Spleen (tissue), 7 donors: ENCODE measurements at regions not wholly inside any gene's neighbourhood (a gene's known extent, or its start where the extent isn't known, plus 50 kb on each side); places are given as distances from the start of the nearest gene placed in this dataset.

Source experiments
- POLR2A ChIP-seq, 3 donors: fragments of 450-650 bp; IDR thresholded peaks; one replicate each; pipeline ENCODE4 v1.5.1; 2017; ENCODE audit warnings: antibody characterized with exemption in 3 of 3, mild to moderate bottlenecking in 1 of 3
- POLR2AphosphoS5 ChIP-seq, 3 donors: sonication (generic); formaldehyde crosslinking; IDR thresholded peaks; one replicate each; pipeline ENCODE4 v1.5.1; 2017; ENCODE audit warnings: antibody characterized with exemption in 3 of 3
- TF ChIP-seq, protein P1 (sequence below), 11 experiments: fragments of 200-600 bp in 7 of 11; fragments of 450-650 bp in 4 of 11; sonication (generic) in 4 of 11; IDR thresholded peaks in 8 of 11; conservative IDR thresholded peaks in 3 of 11; 1 replicate in 7 of 11; 2 replicates in 4 of 11; pipeline versions ENCODE4 v1.4.0 to v1.8.0; 2016 to 2021; ENCODE audit warnings: antibody characterized with exemption in 11 of 11, inconsistent platforms in 4 of 11, mild to moderate bottlenecking in 1 of 11
- donor health status: DM: no; HTN: no; CAD: no; lungs with moderate emphysema.
- donor health status: DM: no; HTN: no; CAD: no.
- donor health status: DM: no; HTN: no; CAD: no.

DNA sequence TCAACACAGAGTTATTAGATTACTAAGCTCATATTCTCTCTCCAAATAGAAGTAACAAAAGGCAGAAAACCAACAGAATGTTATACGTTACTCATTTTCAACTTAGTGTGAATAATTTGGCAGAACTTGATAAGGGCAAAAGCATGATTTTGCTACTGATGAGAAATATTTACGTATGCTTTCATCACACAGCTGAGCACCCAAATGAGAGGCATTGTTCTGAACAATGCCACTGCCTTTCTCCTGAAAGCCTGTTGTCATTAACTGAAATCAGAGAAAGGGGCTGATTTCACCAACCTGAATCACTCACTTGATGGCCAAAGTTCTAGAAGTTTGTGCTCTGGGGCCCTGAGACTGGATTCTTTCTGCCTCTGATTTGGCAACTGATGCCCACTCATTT is 367.5 kb upstream of the PTGER4 start:
- TF ChIP-seq, protein P1, sequence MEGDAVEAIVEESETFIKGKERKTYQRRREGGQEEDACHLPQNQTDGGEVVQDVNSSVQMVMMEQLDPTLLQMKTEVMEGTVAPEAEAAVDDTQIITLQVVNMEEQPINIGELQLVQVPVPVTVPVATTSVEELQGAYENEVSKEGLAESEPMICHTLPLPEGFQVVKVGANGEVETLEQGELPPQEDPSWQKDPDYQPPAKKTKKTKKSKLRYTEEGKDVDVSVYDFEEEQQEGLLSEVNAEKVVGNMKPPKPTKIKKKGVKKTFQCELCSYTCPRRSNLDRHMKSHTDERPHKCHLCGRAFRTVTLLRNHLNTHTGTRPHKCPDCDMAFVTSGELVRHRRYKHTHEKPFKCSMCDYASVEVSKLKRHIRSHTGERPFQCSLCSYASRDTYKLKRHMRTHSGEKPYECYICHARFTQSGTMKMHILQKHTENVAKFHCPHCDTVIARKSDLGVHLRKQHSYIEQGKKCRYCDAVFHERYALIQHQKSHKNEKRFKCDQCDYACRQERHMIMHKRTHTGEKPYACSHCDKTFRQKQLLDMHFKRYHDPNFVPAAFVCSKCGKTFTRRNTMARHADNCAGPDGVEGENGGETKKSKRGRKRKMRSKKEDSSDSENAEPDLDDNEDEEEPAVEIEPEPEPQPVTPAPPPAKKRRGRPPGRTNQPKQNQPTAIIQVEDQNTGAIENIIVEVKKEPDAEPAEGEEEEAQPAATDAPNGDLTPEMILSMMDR (IDR thresholded peaks at IDR 0.05 in 8 of 11, conservative IDR thresholded peaks at IDR 0.05 in 3 of 11), result no peak
- TF ChIP-seq POLR2A (IDR thresholded peaks at IDR 0.05) (no peak), POLR2AphosphoS5 (IDR thresholded peaks at IDR 0.05) (no peak)
